SK-N-SH treated with all-trans-retinoic acid at 6 μM for 48 hours (cell line): ENCODE measurements at regions not wholly inside any gene's neighbourhood (a gene's known extent, or its start where the extent isn't known, plus 50 kb on each side); places are given as distances from the start of the nearest gene placed in this dataset.

ENCODE experiments used
- ATAC-seq: fragments of 200-7000 bp; cut with Tn5 transposase; 3 replicates; pipeline ENCODE4 v1.9.1; 2020; ENCODE audit warnings: mild to moderate bottlenecking, moderate library complexity
- ARNTL ChIP-seq: fragments of 450-650 bp; formaldehyde crosslinking; IDR thresholded peaks from 2 replicates; pipeline ENCODE4 v1.5.0; 2020; ENCODE audit warnings: low read depth, mild to moderate bottlenecking, moderate library complexity, borderline replicate concordance
- BACH2 ChIP-seq: fragments of 250-450 bp; sonication (Bioruptor Pico); IDR thresholded peaks from 2 replicates; pipeline ENCODE4 v1.9.0; 2021; ENCODE audit warnings: mild to moderate bottlenecking, borderline replicate concordance
- CSDC2 ChIP-seq: fragments of 250-450 bp; sonication (Bioruptor Pico); IDR thresholded peaks from 2 replicates; pipeline ENCODE4 v1.5.0; 2020; ENCODE audit warnings: mild to moderate bottlenecking, moderate library complexity
- ESRRG ChIP-seq: fragments of 250-450 bp; sonication (Bioruptor Pico); IDR thresholded peaks from 2 replicates; pipeline ENCODE4 v1.6.1; 2021; ENCODE audit warnings: mild to moderate bottlenecking
- GLIS3 ChIP-seq: fragments of 250-450 bp; sonication (Bioruptor Pico); IDR thresholded peaks from 2 replicates; pipeline ENCODE4 v1.5.0; 2020; ENCODE audit warnings: mild to moderate bottlenecking, moderate library complexity
- OSR1 ChIP-seq: fragments of 250-450 bp; sonication (Bioruptor Pico); IDR thresholded peaks from 2 replicates; pipeline ENCODE4 v1.8.0; 2022; ENCODE audit warnings: moderate library complexity, mild to moderate bottlenecking, inconsistent platforms
- PPARA ChIP-seq: fragments of 250-450 bp; sonication (Bioruptor Pico); IDR thresholded peaks from 2 replicates; pipeline ENCODE4 v1.5.0; 2020; ENCODE audit warnings: mild to moderate bottlenecking, borderline replicate concordance
- RARB ChIP-seq: fragments of 250-450 bp; sonication (Bioruptor Pico); IDR thresholded peaks from 2 replicates; pipeline ENCODE4 v1.8.0; 2021; ENCODE audit warnings: mild to moderate bottlenecking, moderate library complexity
- TCF4 ChIP-seq: fragments of 250-450 bp; sonication (Bioruptor Pico); IDR thresholded peaks from 2 replicates; pipeline ENCODE4 v1.8.0; 2021; ENCODE audit warnings: mild to moderate bottlenecking, moderate library complexity, borderline replicate concordance
- TOX ChIP-seq: fragments of 250-450 bp; sonication (Bioruptor Pico); IDR thresholded peaks from 2 replicates; pipeline ENCODE4 v1.8.0; 2021; ENCODE audit warnings: mild to moderate bottlenecking, moderate library complexity, borderline replicate concordance
- ZC3H10 ChIP-seq: fragments of 250-450 bp; sonication (Bioruptor Pico); IDR thresholded peaks from 2 replicates; pipeline ENCODE4 v1.5.1; 2021; ENCODE audit warnings: mild to moderate bottlenecking, moderate library complexity
- ZFP3 ChIP-seq: fragments of 250-450 bp; sonication (Bioruptor Pico); IDR thresholded peaks from 2 replicates; pipeline ENCODE4 v1.5.0; 2020; ENCODE audit warnings: mild to moderate bottlenecking, moderate library complexity
- ZFP30 ChIP-seq: fragments of 450-650 bp; formaldehyde crosslinking; IDR thresholded peaks from 2 replicates; pipeline ENCODE4 v1.5.0; 2022; ENCODE audit warnings: mild to moderate bottlenecking, moderate library complexity
- ZNF565 ChIP-seq: fragments of 450-650 bp; formaldehyde crosslinking; conservative IDR thresholded peaks from 2 replicates; pipeline ENCODE4 v1.5.0; 2020; ENCODE audit warnings: low read depth, mild to moderate bottlenecking, moderate library complexity
- ZNF70 ChIP-seq: fragments of 450-650 bp; formaldehyde crosslinking; IDR thresholded peaks from 2 replicates; pipeline ENCODE4 v1.5.0; 2020; ENCODE audit warnings: mild to moderate bottlenecking, moderate library complexity
- ZNF8 ChIP-seq: fragments of 450-650 bp; formaldehyde crosslinking; IDR thresholded peaks from 2 replicates; pipeline ENCODE4 v1.5.0; 2020; ENCODE audit warnings: mild to moderate bottlenecking, moderate library complexity
- TF ChIP-seq, protein P1 (sequence below): fragments of 250-450 bp; sonication (Bioruptor Pico); IDR thresholded peaks from 2 replicates; pipeline ENCODE4 v1.8.0; 2021; ENCODE audit warnings: low read depth, mild to moderate bottlenecking, moderate library complexity, borderline replicate concordance
- TF ChIP-seq, protein P2 (sequence below): fragments of 250-450 bp; sonication (Bioruptor Pico); IDR thresholded peaks from 2 replicates; pipeline ENCODE4 v1.8.0; 2020; ENCODE audit warnings: mild to moderate bottlenecking, moderate library complexity, borderline replicate concordance
- TF ChIP-seq, protein P3 (sequence below): fragments of 250-450 bp; sonication (Bioruptor Pico); IDR thresholded peaks from 2 replicates; pipeline ENCODE4 v1.5.0; 2020; ENCODE audit warnings: mild to moderate bottlenecking, moderate library complexity
- TF ChIP-seq, protein P4 (sequence below): fragments of 250-450 bp; sonication (Bioruptor Pico); IDR thresholded peaks from 2 replicates; pipeline ENCODE4 v1.5.1; 2020; ENCODE audit warnings: low read depth, mild to moderate bottlenecking, moderate library complexity

DNA sequence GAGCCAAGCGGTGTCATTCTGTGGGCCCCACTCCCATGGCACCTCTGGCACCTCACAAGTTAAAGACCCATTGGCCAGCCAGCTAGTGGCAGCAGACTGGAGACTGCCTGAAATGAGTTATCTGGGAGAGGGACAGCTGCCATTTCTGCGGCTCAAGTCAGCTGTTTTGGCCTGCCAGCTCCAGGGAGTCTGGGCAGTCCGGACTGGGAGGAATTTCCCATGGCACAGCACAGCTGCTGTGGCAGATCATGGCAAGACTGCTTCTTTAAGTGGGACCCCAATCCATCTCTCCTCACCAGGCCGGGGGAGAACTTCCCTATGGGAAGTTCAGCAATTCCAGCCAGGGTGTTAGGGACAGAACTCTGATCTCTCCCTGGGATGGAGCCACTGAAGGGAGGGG is 2187.6 kb upstream of the CELF4 start:
- TF ChIP-seq ZFP3 (CRISPR knock-in tag): no peak
- TF ChIP-seq TCF4 (CRISPR knock-in tag): no peak
- TF ChIP-seq, all 23 proteins: peak for 0
- no peak for ATAC-seq

DNA sequence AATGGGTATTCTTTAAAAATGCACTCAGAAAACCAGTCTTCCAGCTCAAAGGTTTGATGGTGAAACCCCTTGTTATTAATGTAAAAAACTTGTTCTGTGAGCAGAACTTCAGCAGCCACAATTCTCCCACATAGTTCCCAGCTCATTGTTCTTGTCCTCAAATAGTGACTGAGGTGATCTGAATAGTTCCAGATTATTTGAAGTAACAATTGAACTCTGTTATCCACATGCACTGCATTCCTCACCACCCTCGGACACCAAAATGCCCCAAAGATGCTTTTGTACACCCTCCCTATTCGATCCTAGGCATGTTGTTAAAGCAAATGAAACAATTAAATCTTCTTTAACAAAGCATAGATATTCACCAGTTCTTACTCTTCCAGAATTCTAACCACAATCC is 2186.8 kb upstream of the CELF4 start:
- ATAC-seq: no peak

DNA sequence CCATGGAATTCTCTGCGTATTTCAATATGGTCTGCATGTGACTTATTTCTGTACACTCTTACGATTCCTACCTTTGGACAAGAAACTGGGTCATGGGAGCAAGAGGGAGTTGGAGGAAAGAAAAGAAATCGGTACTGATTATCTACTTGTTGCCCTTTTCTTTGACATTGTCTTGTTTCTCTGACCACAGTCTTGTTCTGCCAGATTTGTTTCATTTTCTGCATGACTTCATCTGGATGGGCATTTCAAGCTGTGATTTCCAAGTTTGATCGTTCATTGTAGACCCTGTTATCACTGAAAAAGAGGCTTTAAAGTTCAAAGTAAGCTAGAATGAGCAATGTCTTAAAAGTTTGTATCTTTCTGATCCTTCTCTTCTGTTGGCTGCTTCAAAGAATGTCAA is 2186.3 kb upstream of the CELF4 start:
- no peak for TF ChIP-seq TCF4 (CRISPR knock-in tag)
- TF ChIP-seq, protein P1, sequence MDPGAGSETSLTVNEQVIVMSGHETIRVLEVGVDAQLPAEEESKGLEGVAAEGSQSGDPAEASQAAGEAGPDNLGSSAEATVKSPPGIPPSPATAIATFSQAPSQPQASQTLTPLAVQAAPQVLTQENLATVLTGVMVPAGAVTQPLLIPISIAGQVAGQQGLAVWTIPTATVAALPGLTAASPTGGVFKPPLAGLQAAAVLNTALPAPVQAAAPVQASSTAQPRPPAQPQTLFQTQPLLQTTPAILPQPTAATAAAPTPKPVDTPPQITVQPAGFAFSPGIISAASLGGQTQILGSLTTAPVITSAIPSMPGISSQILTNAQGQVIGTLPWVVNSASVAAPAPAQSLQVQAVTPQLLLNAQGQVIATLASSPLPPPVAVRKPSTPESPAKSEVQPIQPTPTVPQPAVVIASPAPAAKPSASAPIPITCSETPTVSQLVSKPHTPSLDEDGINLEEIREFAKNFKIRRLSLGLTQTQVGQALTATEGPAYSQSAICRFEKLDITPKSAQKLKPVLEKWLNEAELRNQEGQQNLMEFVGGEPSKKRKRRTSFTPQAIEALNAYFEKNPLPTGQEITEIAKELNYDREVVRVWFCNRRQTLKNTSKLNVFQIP (CRISPR knock-in tag): no peak
- TF ChIP-seq ZFP30 (CRISPR knock-in tag): no peak
- TF ChIP-seq, protein P2, sequence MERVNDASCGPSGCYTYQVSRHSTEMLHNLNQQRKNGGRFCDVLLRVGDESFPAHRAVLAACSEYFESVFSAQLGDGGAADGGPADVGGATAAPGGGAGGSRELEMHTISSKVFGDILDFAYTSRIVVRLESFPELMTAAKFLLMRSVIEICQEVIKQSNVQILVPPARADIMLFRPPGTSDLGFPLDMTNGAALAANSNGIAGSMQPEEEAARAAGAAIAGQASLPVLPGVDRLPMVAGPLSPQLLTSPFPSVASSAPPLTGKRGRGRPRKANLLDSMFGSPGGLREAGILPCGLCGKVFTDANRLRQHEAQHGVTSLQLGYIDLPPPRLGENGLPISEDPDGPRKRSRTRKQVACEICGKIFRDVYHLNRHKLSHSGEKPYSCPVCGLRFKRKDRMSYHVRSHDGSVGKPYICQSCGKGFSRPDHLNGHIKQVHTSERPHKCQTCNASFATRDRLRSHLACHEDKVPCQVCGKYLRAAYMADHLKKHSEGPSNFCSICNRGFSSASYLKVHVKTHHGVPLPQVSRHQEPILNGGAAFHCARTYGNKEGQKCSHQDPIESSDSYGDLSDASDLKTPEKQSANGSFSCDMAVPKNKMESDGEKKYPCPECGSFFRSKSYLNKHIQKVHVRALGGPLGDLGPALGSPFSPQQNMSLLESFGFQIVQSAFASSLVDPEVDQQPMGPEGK: no peak
- no peak for TF ChIP-seq ESRRG
- TF ChIP-seq ZC3H10 (CRISPR knock-in tag): no peak
- TF ChIP-seq ARNTL: no peak
- TF ChIP-seq, protein P3, sequence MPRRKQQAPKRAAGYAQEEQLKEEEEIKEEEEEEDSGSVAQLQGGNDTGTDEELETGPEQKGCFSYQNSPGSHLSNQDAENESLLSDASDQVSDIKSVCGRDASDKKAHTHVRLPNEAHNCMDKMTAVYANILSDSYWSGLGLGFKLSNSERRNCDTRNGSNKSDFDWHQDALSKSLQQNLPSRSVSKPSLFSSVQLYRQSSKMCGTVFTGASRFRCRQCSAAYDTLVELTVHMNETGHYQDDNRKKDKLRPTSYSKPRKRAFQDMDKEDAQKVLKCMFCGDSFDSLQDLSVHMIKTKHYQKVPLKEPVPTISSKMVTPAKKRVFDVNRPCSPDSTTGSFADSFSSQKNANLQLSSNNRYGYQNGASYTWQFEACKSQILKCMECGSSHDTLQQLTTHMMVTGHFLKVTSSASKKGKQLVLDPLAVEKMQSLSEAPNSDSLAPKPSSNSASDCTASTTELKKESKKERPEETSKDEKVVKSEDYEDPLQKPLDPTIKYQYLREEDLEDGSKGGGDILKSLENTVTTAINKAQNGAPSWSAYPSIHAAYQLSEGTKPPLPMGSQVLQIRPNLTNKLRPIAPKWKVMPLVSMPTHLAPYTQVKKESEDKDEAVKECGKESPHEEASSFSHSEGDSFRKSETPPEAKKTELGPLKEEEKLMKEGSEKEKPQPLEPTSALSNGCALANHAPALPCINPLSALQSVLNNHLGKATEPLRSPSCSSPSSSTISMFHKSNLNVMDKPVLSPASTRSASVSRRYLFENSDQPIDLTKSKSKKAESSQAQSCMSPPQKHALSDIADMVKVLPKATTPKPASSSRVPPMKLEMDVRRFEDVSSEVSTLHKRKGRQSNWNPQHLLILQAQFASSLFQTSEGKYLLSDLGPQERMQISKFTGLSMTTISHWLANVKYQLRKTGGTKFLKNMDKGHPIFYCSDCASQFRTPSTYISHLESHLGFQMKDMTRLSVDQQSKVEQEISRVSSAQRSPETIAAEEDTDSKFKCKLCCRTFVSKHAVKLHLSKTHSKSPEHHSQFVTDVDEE: no peak
- TF ChIP-seq TOX (CRISPR knock-in tag): no peak
- no peak for TF ChIP-seq ZNF565 (CRISPR knock-in tag)
- no peak for TF ChIP-seq ZNF8 (CRISPR knock-in tag)
- no peak for ATAC-seq

More for the DNA sequence above, 2186.8 kb upstream of the CELF4 start:
- TF ChIP-seq GLIS3 (no peak), TCF4 (CRISPR knock-in tag) (no peak), ARNTL (no peak)

DNA sequence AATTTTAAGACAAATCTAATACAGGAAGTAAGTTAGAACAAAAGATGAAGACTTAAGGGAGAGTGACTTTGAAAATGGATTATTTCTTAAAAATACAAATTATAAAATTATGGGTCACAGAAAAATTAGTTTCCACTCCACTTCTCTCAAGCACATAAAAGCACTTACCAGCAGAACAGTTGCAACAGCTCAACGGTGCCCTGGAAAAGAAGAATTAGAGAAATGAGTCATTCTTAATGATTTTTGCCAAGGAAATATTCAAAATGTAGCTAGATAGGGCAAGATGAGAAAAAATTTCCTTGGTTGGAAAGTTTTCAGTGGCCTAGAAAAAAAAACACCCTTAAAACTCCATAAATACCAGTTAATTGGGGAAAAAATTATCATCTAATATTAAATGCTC is 2185.6 kb upstream of the CELF4 start:
- ATAC-seq: no peak
- TF ChIP-seq RARB (CRISPR knock-in tag) (no peak), PPARA (CRISPR knock-in tag) (no peak), ZNF70 (CRISPR knock-in tag) (no peak)

DNA sequence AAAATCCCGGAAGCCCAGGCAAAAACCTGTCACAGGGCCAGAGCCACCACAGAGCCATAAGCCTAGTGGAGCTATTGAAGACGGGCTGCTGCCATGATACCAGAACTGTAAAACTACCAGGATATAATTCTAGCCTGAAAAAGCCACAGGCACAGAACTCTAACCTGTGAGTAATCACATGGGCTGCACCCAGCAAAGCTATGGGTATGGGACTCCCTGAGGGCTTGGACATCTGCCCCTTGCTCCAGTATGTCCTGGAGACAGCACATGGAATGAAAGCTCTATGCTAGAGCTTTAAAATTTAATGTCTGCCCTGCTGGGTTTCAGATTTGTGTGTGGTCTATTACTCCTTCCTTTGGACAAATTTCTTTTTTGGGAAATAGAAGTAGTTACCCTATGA is 2183.6 kb upstream of the CELF4 start:
- no peak for ATAC-seq
- TF ChIP-seq RARB (CRISPR knock-in tag) (no peak), TCF4 (CRISPR knock-in tag) (no peak), ZFP30 (CRISPR knock-in tag) (no peak), ZNF70 (CRISPR knock-in tag) (no peak), OSR1 (CRISPR knock-in tag) (no peak), BACH2 (CRISPR knock-in tag) (no peak), CSDC2 (CRISPR knock-in tag) (no peak)
- TF ChIP-seq, protein P1 (CRISPR knock-in tag): no peak
- TF ChIP-seq, protein P4, sequence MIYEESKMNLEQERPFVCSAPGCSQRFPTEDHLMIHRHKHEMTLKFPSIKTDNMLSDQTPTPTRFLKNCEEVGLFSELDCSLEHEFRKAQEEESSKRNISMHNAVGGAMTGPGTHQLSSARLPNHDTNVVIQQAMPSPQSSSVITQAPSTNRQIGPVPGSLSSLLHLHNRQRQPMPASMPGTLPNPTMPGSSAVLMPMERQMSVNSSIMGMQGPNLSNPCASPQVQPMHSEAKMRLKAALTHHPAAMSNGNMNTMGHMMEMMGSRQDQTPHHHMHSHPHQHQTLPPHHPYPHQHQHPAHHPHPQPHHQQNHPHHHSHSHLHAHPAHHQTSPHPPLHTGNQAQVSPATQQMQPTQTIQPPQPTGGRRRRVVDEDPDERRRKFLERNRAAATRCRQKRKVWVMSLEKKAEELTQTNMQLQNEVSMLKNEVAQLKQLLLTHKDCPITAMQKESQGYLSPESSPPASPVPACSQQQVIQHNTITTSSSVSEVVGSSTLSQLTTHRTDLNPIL (CRISPR knock-in tag): no peak
- TF ChIP-seq, protein P3: no peak
- TF ChIP-seq, all 23 proteins: peak for 0
